HG03060 (cell line): ENCODE measurements at regions not wholly inside any gene's neighbourhood (a gene's known extent, or its start where the extent isn't known, plus 50 kb on each side); places are given as distances from the start of the nearest gene placed in this dataset.

Experiments used
- ATAC-seq: cut with Tn5 transposase; IDR thresholded peaks from one replicate; pipeline ENCODE4 v1.9.1; 2021; ENCODE audit warnings: low read depth, moderate number of reproducible peaks; ENCODE audit not compliant: unreplicated experiment

DNA sequence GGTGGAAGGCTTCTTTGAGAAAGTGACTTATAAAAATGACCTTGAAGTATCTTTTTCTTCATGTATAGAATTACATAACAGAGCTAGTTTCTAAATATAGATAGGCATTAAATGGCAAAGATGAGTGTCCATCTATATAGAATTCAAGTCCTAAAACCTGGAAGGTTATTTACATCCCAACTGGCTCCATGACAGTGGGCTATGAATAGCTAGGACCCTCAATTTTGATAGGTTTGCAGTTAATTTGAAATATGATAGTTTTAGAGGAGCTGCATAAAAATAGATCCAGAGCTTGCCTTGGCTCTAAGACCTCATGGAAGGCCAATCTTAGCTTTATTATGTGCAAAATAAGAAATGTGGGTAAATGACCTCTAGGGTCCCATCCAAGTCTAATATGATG lies 310.6 kb upstream of the CITED2 start:
- no peak for ATAC-seq

- no peak for ATAC-seq
These were observed 306.4 kb upstream of the CITED2 start for GRCh38 chr6:139680819-139681218.

GRCh38 chr6:139679516-139680179 lies 305.2 kb upstream of the CITED2 start:
- no peak for ATAC-seq

DNA sequence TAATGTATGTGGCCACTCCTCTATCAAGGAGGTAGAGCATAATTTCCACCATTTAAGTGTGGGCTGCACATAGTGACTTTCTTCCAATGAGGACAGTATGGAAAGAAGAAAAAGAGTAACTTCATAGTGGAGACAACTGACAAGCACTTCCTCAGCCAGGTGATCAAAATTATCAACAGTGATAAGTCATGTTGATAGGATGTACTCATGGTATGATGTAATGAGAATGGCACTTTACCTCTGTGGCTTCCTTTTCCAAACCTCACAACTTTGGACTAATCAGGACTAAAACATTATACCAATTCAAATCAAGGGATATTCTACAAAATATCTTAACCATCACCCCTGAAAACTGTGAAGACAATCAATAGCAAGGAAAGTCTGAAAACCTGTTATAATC lies 302.3 kb upstream of the CITED2 start:
- ATAC-seq = no peak

GRCh38 chr6:139666284-139666683 lies 291.8 kb upstream of the CITED2 start:
- ATAC-seq = no peak

- ATAC-seq = no peak
These were observed 289.5 kb upstream of the CITED2 start for GRCh38 chr6:139663996-139664395.

DNA sequence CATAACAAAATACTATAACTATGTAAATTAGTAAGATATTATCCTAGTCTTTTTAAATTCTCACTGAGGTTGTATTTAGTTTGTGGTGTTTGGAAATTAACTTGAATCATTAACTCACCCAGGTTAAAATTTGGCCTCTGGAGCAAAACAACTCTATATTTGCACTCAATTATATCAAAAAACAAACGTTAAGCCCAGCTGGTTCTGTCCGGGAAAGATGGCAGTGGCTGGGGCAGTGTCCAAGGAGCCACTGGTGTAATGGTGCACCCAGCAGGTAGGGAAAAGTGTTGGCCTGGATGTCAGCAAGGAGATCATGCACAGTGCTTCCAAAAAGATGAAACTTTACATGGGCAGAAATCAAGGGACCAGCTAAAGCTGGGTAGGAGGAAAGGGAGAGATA lies 285.3 kb upstream of the CITED2 start:
- no peak for ATAC-seq

DNA sequence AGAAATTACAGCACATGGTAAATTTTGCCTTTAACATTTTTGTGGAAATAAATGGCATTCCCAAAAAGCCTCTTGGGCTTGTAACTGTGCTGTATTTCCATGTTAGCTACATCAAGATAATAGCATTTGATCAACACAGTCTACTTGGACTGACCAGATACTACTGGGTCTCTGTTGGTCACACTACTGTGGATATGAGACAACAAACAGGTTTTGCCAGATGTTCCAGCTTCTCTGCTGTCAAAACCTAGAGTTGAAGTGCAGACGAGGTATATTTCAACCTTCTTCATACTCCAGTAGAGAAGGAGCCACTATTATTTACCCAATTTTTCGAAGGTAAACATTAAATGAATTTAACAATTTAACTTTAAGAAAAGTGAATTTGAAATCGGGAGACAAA lies 284.7 kb upstream of the CITED2 start:
- ATAC-seq = no peak

GRCh38 chr6:139657119-139657518 lies 282.7 kb upstream of the CITED2 start:
- no peak for ATAC-seq

DNA sequence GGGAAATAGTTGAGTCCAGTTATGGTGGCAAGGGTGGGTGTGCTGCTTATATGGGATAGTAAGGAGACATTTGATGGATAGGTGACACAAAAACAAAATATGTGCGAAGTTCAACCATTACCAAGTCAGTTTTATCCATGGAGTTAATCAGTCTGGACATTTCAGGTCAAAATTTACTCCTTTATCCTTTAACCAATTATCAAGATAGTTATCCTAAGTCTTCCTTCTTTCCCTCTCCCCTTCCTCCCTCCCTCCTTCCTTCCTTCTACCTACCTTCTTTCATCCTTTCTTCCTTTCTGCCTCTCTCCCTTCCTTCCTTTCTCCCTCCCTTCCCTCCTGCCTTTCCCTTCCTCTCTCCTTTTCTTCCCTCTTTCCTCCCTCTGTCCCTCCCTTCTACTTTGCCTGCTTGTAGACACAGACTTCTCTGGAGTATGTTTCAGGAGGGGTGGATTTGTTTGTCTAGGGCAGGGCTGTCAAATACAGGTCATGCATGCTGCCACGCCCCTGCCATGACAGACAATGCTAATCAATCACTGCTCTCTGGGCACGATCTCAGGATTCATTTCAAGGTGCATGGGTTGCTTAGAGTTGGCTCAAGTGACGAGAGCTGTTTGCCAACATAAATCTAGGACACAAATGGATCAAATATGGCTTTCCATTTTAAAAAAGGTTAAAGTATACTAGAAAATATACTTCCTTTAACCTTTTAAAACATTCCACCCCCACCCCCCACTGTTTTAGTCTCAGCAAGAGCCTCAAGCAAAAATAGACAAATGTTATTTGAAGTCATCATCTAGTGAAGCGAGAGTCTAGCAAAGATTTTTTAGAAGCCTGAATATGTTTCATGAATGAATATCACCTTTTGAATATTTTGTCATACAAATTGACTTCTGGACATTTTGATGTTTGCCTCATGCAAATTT lies 281.6 kb upstream of the CITED2 start:
- no peak for ATAC-seq

- ATAC-seq = no peak
These were observed 280.7 kb upstream of the CITED2 start for GRCh38 chr6:139654888-139655782.

DNA sequence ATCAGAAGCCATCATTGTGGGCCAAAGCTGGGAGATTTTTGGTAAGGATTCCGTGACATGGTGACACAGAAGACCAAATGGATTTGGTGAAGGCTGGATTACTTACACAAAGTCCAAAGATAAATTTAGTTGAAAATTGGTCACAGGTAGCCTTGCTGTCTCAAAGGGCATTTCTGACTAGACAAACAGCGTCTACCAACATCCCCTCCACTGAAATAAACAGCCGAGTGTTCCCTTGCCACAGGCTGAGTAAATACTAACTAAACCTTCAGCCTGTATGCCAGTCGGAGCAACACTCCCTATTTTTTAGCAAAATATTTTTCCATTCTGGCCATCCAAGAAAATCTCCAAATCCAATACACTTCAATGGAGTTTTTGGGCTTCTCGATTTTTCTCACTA lies 279.9 kb upstream of the CITED2 start:
- no peak for ATAC-seq

DNA sequence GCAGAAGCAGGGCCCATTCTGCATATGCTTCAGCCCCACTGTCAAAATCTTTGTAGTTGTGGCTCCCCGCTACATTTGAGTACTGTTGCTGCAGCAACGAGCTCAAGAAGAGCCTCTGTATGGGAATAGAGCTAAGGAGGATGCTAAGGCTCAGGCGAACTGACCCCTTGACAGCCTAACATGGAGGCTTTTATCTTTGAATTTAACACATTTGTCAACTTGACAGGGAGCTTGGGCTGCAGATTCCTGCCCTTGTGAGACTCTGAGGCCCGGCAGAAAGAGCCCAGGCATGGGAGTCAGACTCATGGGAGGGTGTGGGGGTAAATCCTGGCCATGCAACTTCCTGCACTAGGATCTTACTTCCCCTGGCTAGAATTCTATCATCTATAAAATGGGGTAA lies 278.7 kb upstream of the CITED2 start:
- no peak for ATAC-seq

DNA sequence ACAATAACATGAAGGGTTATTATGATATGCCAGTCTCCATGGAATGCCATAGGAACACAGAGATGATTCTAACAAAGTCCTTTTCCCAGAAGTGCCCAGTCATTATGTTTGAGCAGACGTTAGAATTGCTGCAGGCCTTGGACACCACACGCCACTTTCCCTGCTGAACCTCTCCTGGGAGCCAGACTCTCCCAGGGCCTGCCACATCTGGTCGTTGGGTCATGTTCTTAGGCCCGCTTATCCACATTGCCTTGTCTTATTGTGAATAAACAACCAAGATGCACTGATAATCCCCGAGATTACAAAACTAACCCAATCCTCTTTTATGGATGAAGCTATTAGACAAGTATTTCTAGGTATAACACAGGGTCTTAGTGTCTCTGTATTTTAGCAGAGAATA lies 276.5 kb upstream of the CITED2 start:
- no peak for ATAC-seq

DNA sequence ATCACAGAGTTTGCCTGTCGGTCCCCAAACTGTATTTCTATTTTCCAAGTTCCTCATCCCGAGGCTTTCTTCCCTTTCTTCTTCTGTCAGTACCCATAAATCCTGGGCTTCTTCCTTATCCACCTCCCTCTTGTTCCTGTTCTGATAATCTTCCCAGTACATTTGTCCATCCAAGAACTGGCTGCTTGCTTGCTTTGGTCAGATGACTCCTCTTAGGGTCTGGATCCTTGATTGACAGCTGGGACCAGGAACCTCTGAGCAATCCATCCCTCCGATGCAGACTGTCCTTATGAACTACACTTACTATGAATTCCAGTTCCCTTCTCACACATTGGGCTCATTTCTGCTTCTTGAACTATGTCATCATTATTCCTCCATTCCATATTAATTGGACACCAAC lies 275.3 kb upstream of the CITED2 start:
- ATAC-seq = no peak

- no peak for ATAC-seq
These were observed 274.7 kb upstream of the CITED2 start for GRCh38 chr6:139649128-139649527.

GRCh38 chr6:139648430-139649000 lies 274.1 kb upstream of the CITED2 start:
- no peak for ATAC-seq

- no peak for ATAC-seq
These were observed 273.4 kb upstream of the CITED2 start for GRCh38 chr6:139647841-139648240.

- ATAC-seq = no peak
These were observed 272.6 kb upstream of the CITED2 start for GRCh38 chr6:139647016-139647415.

DNA sequence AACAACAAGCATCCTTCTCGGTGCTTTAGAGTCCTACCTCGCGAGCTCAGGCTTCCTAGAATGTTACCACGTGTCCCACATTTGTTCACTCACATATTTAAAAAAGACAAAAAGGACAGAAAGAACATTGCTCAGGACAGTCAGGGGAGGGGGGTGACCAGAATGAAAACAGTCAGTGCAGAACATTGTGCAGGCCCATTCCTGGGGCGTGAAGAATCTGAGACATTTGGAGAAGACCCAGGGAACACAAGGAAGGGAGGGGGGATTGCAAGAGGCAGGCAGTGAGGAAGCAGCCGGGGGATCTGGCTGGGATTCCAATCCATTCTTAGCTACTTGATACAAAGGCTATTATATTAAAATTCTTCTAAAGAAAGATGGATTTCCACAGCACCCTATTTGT lies 270.4 kb upstream of the CITED2 start:
- no peak for ATAC-seq

- ATAC-seq = no peak
These were observed 269.5 kb upstream of the CITED2 start for GRCh38 chr6:139643986-139644385.
